A673 (cell line): ENCODE measurements at regions not wholly inside any gene's neighbourhood (a gene's known extent, or its start where the extent isn't known, plus 50 kb on each side); places are given as distances from the start of the nearest gene placed in this dataset.

Experiments used
- CTCF ChIP-seq: fragments of 300-800, 200-600 bp; sonication (generic); conservative IDR thresholded peaks from 2 replicates; pipeline ENCODE4 v1.5.1; 2017; ENCODE audit warnings: low read depth, mild to moderate bottlenecking, antibody characterized with exemption, low read length, moderate library complexity, mixed read lengths
- EZH2 ChIP-seq: fragments of 200-600 bp; sonication (generic); IDR thresholded peaks from 2 replicates; pipeline ENCODE4 v1.6.1; 2017; ENCODE audit warnings: borderline replicate concordance, low read depth, mild to moderate bottlenecking, mixed read lengths, antibody characterized with exemption, low read length; ENCODE audit not compliant: poor library complexity, severe bottlenecking

DNA sequence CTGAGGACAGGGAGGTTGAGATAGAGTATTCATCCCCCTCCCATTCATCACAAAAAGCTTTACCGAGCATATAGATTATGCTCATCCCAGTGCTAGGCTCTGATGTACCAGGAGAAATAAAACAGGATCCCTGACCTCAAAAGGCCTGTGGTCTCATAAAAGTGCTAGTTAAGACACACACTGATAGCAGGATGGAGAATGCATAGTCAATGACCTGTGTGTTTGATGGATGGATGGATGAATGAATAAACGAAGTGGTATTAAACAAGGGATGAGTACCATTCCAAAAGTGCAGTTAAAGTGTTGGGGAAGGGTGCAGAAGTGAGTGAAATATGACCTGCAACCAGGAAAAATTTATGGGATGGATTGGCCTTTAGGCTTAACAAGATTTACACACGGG, 133.9 kb upstream of the NUDT7 start:
- no peak for TF ChIP-seq CTCF
- no peak for TF ChIP-seq EZH2
